ENCODE measurements at regions not wholly inside any gene's neighbourhood (a gene's known extent, or its start where the extent isn't known, plus 50 kb on each side); places are given as distances from the start of the nearest gene placed in this dataset.

DNA sequence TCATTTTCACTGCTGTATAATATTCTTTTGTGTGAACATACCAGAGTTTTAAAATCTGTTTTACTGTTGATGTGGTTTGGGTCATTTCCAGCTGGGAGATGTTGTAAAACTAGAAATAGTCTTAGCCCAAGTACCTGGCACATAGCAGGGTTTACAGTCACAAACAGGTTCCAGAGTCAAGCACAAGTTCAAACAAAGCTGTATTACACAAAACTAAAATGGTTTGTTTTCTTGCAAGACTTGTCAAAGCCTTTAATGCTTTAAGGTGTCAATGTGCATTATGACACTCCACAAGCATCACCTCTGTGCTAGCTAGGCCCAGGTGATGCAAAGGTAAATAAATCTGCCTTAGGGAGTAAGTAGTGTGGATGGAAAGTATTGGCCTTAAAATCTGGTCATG is 379.1 kb downstream of the MN1 start:
- H3K9ac ChIP-seq (ENCODE audit: low read length), result no peak overlapping the region
- H3K4me1 ChIP-seq (ENCODE audit: insufficient read depth, low read length), result peaks cover 23% of the 10 kb centered on the region
- no peak overlapping the region for H3K27ac Mint-ChIP-seq (ENCODE audit: unreplicated experiment)
- peak; percentile 26 for FAIRE-seq
- no peak overlapping the region for H2AFZ ChIP-seq (ENCODE audit: low read depth, low read length)
- H3K27me3 Mint-ChIP-seq (ENCODE audit: low read depth, unreplicated experiment), result no peaks in the 10 kb centered on the region
- H4K20me1 ChIP-seq (ENCODE audit: insufficient read depth, low read length), result no peaks in the 10 kb centered on the region
- H3K36me3 ChIP-seq (ENCODE audit: insufficient read depth, low read length), result no peaks in the 10 kb centered on the region
- no peak overlapping the region for H3K4me3 ChIP-seq (ENCODE audit: insufficient read depth, low read depth, low read length)
- H3K79me2 ChIP-seq (ENCODE audit: insufficient read depth, low read length), result no peaks in the 10 kb centered on the region
- H3K9me3 Mint-ChIP-seq (ENCODE audit: unreplicated experiment), result peaks cover 10% of the 10 kb centered on the region
- no peak overlapping the region for H3K27ac ChIP-seq (ENCODE audit: low read depth, low read length)
- H3K27me3 ChIP-seq (ENCODE audit: insufficient read depth, low read length), result no peaks in the 10 kb centered on the region
- peaks cover 8% of the 10 kb centered on the region for H3K4me1 Mint-ChIP-seq (ENCODE audit: low read depth, unreplicated experiment)
- no peak for DNase-seq (ENCODE audit: low read depth)
- H3K36me3 Mint-ChIP-seq (ENCODE audit: low read depth, unreplicated experiment), result no peaks in the 10 kb centered on the region
- no peak overlapping the region for H3K4me2 ChIP-seq (ENCODE audit: low read length)
- TF ChIP-seq, protein P1, sequence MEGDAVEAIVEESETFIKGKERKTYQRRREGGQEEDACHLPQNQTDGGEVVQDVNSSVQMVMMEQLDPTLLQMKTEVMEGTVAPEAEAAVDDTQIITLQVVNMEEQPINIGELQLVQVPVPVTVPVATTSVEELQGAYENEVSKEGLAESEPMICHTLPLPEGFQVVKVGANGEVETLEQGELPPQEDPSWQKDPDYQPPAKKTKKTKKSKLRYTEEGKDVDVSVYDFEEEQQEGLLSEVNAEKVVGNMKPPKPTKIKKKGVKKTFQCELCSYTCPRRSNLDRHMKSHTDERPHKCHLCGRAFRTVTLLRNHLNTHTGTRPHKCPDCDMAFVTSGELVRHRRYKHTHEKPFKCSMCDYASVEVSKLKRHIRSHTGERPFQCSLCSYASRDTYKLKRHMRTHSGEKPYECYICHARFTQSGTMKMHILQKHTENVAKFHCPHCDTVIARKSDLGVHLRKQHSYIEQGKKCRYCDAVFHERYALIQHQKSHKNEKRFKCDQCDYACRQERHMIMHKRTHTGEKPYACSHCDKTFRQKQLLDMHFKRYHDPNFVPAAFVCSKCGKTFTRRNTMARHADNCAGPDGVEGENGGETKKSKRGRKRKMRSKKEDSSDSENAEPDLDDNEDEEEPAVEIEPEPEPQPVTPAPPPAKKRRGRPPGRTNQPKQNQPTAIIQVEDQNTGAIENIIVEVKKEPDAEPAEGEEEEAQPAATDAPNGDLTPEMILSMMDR (IDR thresholded peaks at IDR 0.05; ENCODE audit: insufficient read depth, low read depth, low read length), result no peak
- no peak for TF ChIP-seq EZH2 (IDR thresholded peaks at IDR 0.05; ENCODE audit: insufficient read depth, low read length)
- peaks cover 3% of the 10 kb centered on the region for H3K9me3 ChIP-seq (ENCODE audit: insufficient read depth, low read depth, low read length)
- H3K4me3 Mint-ChIP-seq (ENCODE audit: unreplicated experiment), result no peak overlapping the region

DNA sequence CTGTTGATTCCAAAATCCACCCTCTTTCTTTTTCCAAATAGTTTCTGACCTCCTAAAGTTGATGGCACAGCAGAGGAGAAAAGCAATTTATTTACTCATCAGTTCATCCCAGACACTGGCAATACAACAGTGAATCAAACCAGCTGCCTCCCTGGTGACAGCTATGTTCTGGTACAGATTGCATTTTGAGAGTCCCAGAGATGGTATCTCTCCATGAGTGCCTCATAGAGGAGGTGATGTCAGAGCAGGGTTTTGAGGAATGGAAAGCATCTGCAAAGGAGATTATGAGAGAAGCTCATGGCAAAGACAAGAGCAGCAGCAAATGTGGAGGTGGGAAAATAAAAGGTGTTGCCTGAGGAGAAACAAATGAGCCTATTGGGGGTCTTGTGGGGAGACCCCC is 377.2 kb downstream of the MN1 start:
- no peak overlapping the region for H2AFZ ChIP-seq (ENCODE audit: low read depth, low read length)
- H3K36me3 ChIP-seq (ENCODE audit: insufficient read depth, low read length), result no peaks in the 10 kb centered on the region
- H3K27me3 Mint-ChIP-seq (ENCODE audit: low read depth, unreplicated experiment), result no peaks in the 10 kb centered on the region
- H3K9ac ChIP-seq (ENCODE audit: low read length), result no peak overlapping the region
- peaks cover 6% of the 10 kb centered on the region for H3K27me3 ChIP-seq (ENCODE audit: insufficient read depth, low read length)
- no peaks in the 10 kb centered on the region for H4K20me1 ChIP-seq (ENCODE audit: insufficient read depth, low read length)
- H3K9me3 Mint-ChIP-seq (ENCODE audit: unreplicated experiment), result peaks cover 26% of the 10 kb centered on the region
- H3K36me3 Mint-ChIP-seq (ENCODE audit: low read depth, unreplicated experiment), result peaks cover 8% of the 10 kb centered on the region
- FAIRE-seq, result peak; percentile 47
- peaks cover 19% of the 10 kb centered on the region for H3K4me1 ChIP-seq (ENCODE audit: insufficient read depth, low read length)
- peaks cover 8% of the 10 kb centered on the region for H3K4me1 Mint-ChIP-seq (ENCODE audit: low read depth, unreplicated experiment)
- H3K4me2 ChIP-seq (ENCODE audit: low read length), result no peak overlapping the region
- H3K79me2 ChIP-seq (ENCODE audit: insufficient read depth, low read length), result no peaks in the 10 kb centered on the region
- H3K27ac Mint-ChIP-seq (ENCODE audit: unreplicated experiment), result no peak overlapping the region
- no peak overlapping the region for H3K4me3 Mint-ChIP-seq (ENCODE audit: unreplicated experiment)
- H3K4me3 ChIP-seq (ENCODE audit: insufficient read depth, low read depth, low read length), result no peak overlapping the region
- H3K27ac ChIP-seq (ENCODE audit: low read depth, low read length), result no peak overlapping the region
- peak; percentile 62 for DNase-seq (ENCODE audit: low read depth)
- H3K9me3 ChIP-seq (ENCODE audit: insufficient read depth, low read depth, low read length), result peaks cover 3% of the 10 kb centered on the region
- TF ChIP-seq, protein P1 (IDR thresholded peaks at IDR 0.05; ENCODE audit: insufficient read depth, low read depth, low read length), result no peak
- no peak for TF ChIP-seq EZH2 (IDR thresholded peaks at IDR 0.05; ENCODE audit: insufficient read depth, low read length)

DNA sequence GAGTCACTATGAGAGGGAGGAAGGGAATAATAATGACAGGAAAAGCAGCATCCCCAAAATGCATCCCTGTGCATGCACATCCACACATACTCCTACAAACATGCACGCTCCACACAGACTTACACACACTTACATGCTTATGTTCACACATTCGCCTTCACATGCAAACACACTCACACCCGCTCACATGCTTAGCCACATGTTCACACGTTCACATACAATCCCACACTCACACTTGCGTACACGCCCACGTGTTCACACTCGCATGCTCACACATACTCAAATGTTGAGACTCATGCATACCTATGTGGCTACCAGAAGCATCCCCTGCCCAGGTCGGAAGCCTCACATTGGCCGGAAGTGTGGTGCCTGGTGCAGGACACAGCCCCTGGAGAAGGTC is 372.1 kb downstream of the MN1 start:
- no peak overlapping the region for H3K4me3 Mint-ChIP-seq (ENCODE audit: unreplicated experiment)
- Histone ChIP-seq H3K79me2 (ENCODE audit: insufficient read depth, low read length) (no peaks in the 10 kb centered on the region), H3K4me2 (ENCODE audit: low read length) (no peak overlapping the region), H3K27me3 (ENCODE audit: insufficient read depth, low read length) (peaks cover 15% of the 10 kb centered on the region), H3K4me1 (ENCODE audit: insufficient read depth, low read length) (no peaks in the 10 kb centered on the region), H3K36me3 (ENCODE audit: insufficient read depth, low read length) (no peaks in the 10 kb centered on the region), H3K4me3 (ENCODE audit: insufficient read depth, low read depth, low read length) (no peak overlapping the region), H4K20me1 (ENCODE audit: insufficient read depth, low read length) (no peaks in the 10 kb centered on the region), H2AFZ (ENCODE audit: low read depth, low read length) (no peak overlapping the region), H3K9me3 (ENCODE audit: insufficient read depth, low read depth, low read length) (peaks cover 14% of the 10 kb centered on the region), H3K27ac (ENCODE audit: low read depth, low read length) (no peak overlapping the region), H3K9ac (ENCODE audit: low read length) (no peak overlapping the region)
- H3K36me3 Mint-ChIP-seq (ENCODE audit: low read depth, unreplicated experiment), result peaks cover 8% of the 10 kb centered on the region
- no peaks in the 10 kb centered on the region for H3K27me3 Mint-ChIP-seq (ENCODE audit: low read depth, unreplicated experiment)
- no peak for DNase-seq (ENCODE audit: low read depth)
- peaks cover 1% of the 10 kb centered on the region for H3K4me1 Mint-ChIP-seq (ENCODE audit: low read depth, unreplicated experiment)
- TF ChIP-seq EZH2 (IDR thresholded peaks at IDR 0.05; ENCODE audit: insufficient read depth, low read length), result no peak
- TF ChIP-seq, protein P1 (IDR thresholded peaks at IDR 0.05; ENCODE audit: insufficient read depth, low read depth, low read length), result no peak
- peaks cover 42% of the 10 kb centered on the region for H3K9me3 Mint-ChIP-seq (ENCODE audit: unreplicated experiment)
- no peak overlapping the region for H3K27ac Mint-ChIP-seq (ENCODE audit: unreplicated experiment)
- FAIRE-seq, result no peak

Measured in astrocyte (in vitro differentiated cells and primary cell).